CD14-positive monocyte (primary cell): ENCODE measurements at regions not wholly inside any gene's neighbourhood (a gene's known extent, or its start where the extent isn't known, plus 50 kb on each side); places are given as distances from the start of the nearest gene placed in this dataset.

Experiments
- DNase-seq, 3 donors: peaks; one replicate each; pipeline ENCODE4 v3.0.0-alpha.2; 2011 to 2022
- H2AFZ ChIP-seq: 2 replicates; pipeline ENCODE4 v1.6.0; 2012; ENCODE audit warnings: mild to moderate bottlenecking, low read depth, low read length, inconsistent platforms; ENCODE audit not compliant: insufficient read depth, poor library complexity, severe bottlenecking
- H3K27ac ChIP-seq, 2 donors: 1 replicate in 1 of 2; 2 replicates in 1 of 2; pipeline ENCODE4 v1.5.1; 2012 to 2013; ENCODE audit warnings: low read length in 2 of 2, control low read depth in 1 of 2, inconsistent platforms in 1 of 2, low read depth in 1 of 2, mild to moderate bottlenecking in 1 of 2
- H3K27me3 ChIP-seq, 2 donors: one replicate each; pipeline versions ENCODE4 v1.6.0 to v1.6.1; 2011 to 2013; ENCODE audit warnings: low read length in 2 of 2; ENCODE audit not compliant: control insufficient read depth in 2 of 2, insufficient read depth in 2 of 2
- H3K36me3 ChIP-seq, 2 donors: replicated peaks in 1 of 2; 1 replicate in 1 of 2; 2 replicates in 1 of 2; pipeline versions ENCODE4 v1.5.1 to v1.6.1; 2012 to 2013; ENCODE audit warnings: low read length in 2 of 2, control low read depth in 1 of 2, inconsistent platforms in 1 of 2, mild to moderate bottlenecking in 1 of 2; ENCODE audit not compliant: insufficient read depth in 2 of 2, control insufficient read depth in 1 of 2
- H3K4me1 ChIP-seq, 2 donors: 1 replicate in 1 of 2; 2 replicates in 1 of 2; pipeline versions ENCODE4 v1.5.1 to v1.6.1; 2012 to 2013; ENCODE audit warnings: low read length in 2 of 2, control low read depth in 1 of 2, inconsistent platforms in 1 of 2, mild to moderate bottlenecking in 1 of 2, moderate library complexity in 1 of 2; ENCODE audit not compliant: insufficient read depth in 2 of 2, control insufficient read depth in 1 of 2
- H3K4me2 ChIP-seq: replicated peaks from 2 replicates; pipeline ENCODE3; 2012; ENCODE audit warnings: low read length, moderate library complexity, mild to moderate bottlenecking; ENCODE audit not compliant: poor library complexity, severe bottlenecking; ENCODE audit errors: extremely low read depth
- H3K4me3 ChIP-seq, 3 experiments: fragments of 200-600 bp in 1 of 3; sonication (generic) in 1 of 3; replicated peaks in 1 of 3; 1 replicate in 2 of 3; 2 replicates in 1 of 3; pipeline ENCODE4 v1.5.1; 2011 to 2013; ENCODE audit warnings: low read length in 3 of 3, mild to moderate bottlenecking in 3 of 3, control low read depth in 2 of 3, low read depth in 2 of 3, inconsistent platforms in 1 of 3, moderate library complexity in 1 of 3
- H3K79me2 ChIP-seq: 2 replicates; pipeline ENCODE4 v1.6.0; 2012; ENCODE audit warnings: mild to moderate bottlenecking, control low read depth, inconsistent platforms, low read length, moderate library complexity; ENCODE audit not compliant: insufficient read depth
- H3K9ac ChIP-seq: 2 replicates; pipeline ENCODE4 v1.6.0; 2017; ENCODE audit warnings: low read length, mild to moderate bottlenecking; ENCODE audit not compliant: insufficient read depth, poor library complexity, severe bottlenecking
- H3K9me3 ChIP-seq, 2 donors: replicated peaks in 1 of 2; 1 replicate in 1 of 2; 2 replicates in 1 of 2; pipeline versions ENCODE4 v1.5.1 to v1.6.1; 2012 to 2013; ENCODE audit warnings: low read length in 2 of 2, control low read depth in 1 of 2; ENCODE audit not compliant: control insufficient read depth in 1 of 2, insufficient read depth in 1 of 2
- H4K20me1 ChIP-seq: 2 replicates; pipeline ENCODE4 v1.6.0; 2012; ENCODE audit warnings: mild to moderate bottlenecking, low read length, control low read depth, moderate library complexity; ENCODE audit not compliant: insufficient read depth
- H3K27ac Mint-ChIP-seq, 7 donors: one replicate each; pipeline ENCODE4 v1.8.0; 2020; ENCODE audit warnings: mild to moderate bottlenecking in 7 of 7, mixed read lengths in 7 of 7, moderate library complexity in 6 of 7, inconsistent platforms in 2 of 7
- H3K27me3 Mint-ChIP-seq, 3 donors: one replicate each; pipeline ENCODE4 v1.8.0; 2021 to 2022; ENCODE audit warnings: low read depth in 3 of 3, mild to moderate bottlenecking in 3 of 3, mixed read lengths in 3 of 3, moderate library complexity in 3 of 3, inconsistent platforms in 1 of 3
- H3K36me3 Mint-ChIP-seq, 2 donors: one replicate each; pipeline ENCODE4 v1.8.0; 2020; ENCODE audit warnings: mixed read lengths in 2 of 2, inconsistent platforms in 1 of 2, mild to moderate bottlenecking in 1 of 2
- H3K4me1 Mint-ChIP-seq: one replicate; pipeline ENCODE4 v1.8.0; 2020; ENCODE audit warnings: mild to moderate bottlenecking, mixed read lengths
- H3K4me3 Mint-ChIP-seq, 2 donors: one replicate each; pipeline ENCODE4 v1.8.0; 2020; ENCODE audit warnings: mild to moderate bottlenecking in 2 of 2, mixed read lengths in 2 of 2, moderate library complexity in 1 of 2
- H3K9me3 Mint-ChIP-seq, 7 donors: one replicate each; pipeline ENCODE4 v1.8.0; 2020 to 2022; ENCODE audit warnings: mixed read lengths in 7 of 7, mild to moderate bottlenecking in 6 of 7, moderate library complexity in 6 of 7, inconsistent platforms in 2 of 7
- CTCF ChIP-seq: fragments of 200-600 bp; IDR thresholded peaks from one replicate; pipeline ENCODE4 v1.8.0; 2022; ENCODE audit warnings: antibody characterized with exemption, mild to moderate bottlenecking
- whole genome bisulfite sequencing: methylation state at CpG from one replicate; pipeline ENCODE4 v1.1.5; 2013; ENCODE audit warnings: missing lambda C conversion rate; ENCODE audit not compliant: insufficient coverage; 5-methylcytosine and 5-hydroxymethylcytosine counted together
- intact Hi-C, 2 donors: fragments of 100-400 bp; cut with micrococcal nuclease; formaldehyde crosslinking; loops; one replicate each; pipeline versions ENCODE4 v1.15.0 to v1.15.1; 2023

GRCh38 chr2:16266571-16266970, 326.2 kb downstream of the MYCN start:
- 100% methylated on average over 3 of the region's 11 CpGs for WGBS
- TF ChIP-seq CTCF: no peak
- H3K4me3 Mint-ChIP-seq: no peak overlapping the region
- no peak overlapping the region for H3K9ac ChIP-seq
- no peaks in the 10 kb centered on the region for H3K79me2 ChIP-seq
- DNase-seq: no peak
- no peak overlapping the region for H3K4me2 ChIP-seq
- H3K4me1 Mint-ChIP-seq: no peaks in the 10 kb centered on the region
- peaks cover 0 to 4% (median 0%) of the 10 kb centered on the region in 3 donors for H3K27me3 Mint-ChIP-seq
- no peaks in the 10 kb centered on the region for H3K27me3 ChIP-seq
- no peak overlapping the region for H3K27ac ChIP-seq
- no peaks in the 10 kb centered on the region for H3K36me3 Mint-ChIP-seq
- no peaks in the 10 kb centered on the region for H3K9me3 ChIP-seq
- no peaks in the 10 kb centered on the region for H4K20me1 ChIP-seq
- H3K27ac Mint-ChIP-seq: no peak overlapping the region
- no peaks in the 10 kb centered on the region for H3K36me3 ChIP-seq
- intact Hi-C loops: no loop called here
- peaks cover 0 to 4% (median 0%) of the 10 kb centered on the region in 7 donors for H3K9me3 Mint-ChIP-seq
- no peak overlapping the region for H3K4me3 ChIP-seq
- no peaks in the 10 kb centered on the region for H3K4me1 ChIP-seq
- no peak overlapping the region for H2AFZ ChIP-seq

GRCh38 chr2:16264931-16265540, 324.7 kb downstream of the MYCN start:
- no peak for TF ChIP-seq CTCF
- intact Hi-C loops: no loop called here
- H3K36me3 Mint-ChIP-seq: no peaks in the 10 kb centered on the region

More at GRCh38 chr2:16264931-16265540, 324.7 kb downstream of the MYCN start:
- Histone ChIP-seq H3K4me3 (no peak overlapping the region), H3K9me3 (no peaks in the 10 kb centered on the region), H3K4me2 (no peak overlapping the region), H4K20me1 (no peaks in the 10 kb centered on the region), H3K79me2 (no peaks in the 10 kb centered on the region), H3K36me3 (no peaks in the 10 kb centered on the region), H3K4me1 (no peaks in the 10 kb centered on the region), H3K27ac (no peak overlapping the region), H2AFZ (no peak overlapping the region), H3K9ac (no peak overlapping the region), H3K27me3 (no peaks in the 10 kb centered on the region)
- H3K4me1 Mint-ChIP-seq: no peaks in the 10 kb centered on the region
- DNase-seq: no peak
- H3K27me3 Mint-ChIP-seq: peaks cover 0 to 4% (median 0%) of the 10 kb centered on the region in 3 donors
- no CpG with 5 or more reads among the region's 4 CpGs for WGBS
- H3K9me3 Mint-ChIP-seq: peaks cover 0 to 4% (median 0%) of the 10 kb centered on the region in 7 donors
- H3K27ac Mint-ChIP-seq: no peak overlapping the region
- H3K4me3 Mint-ChIP-seq: no peak overlapping the region
